WI38 (cell line): ENCODE measurements at regions not wholly inside any gene's neighbourhood (a gene's known extent, or its start where the extent isn't known, plus 50 kb on each side); places are given as distances from the start of the nearest gene placed in this dataset.

Experiments used
- H3K4me3 ChIP-seq: 2 replicates; pipeline ENCODE4 v1.5.1; 2011; ENCODE audit warnings: low read depth, mild to moderate bottlenecking, control low read depth, low read length
- CTCF ChIP-seq: IDR thresholded peaks from 2 replicates; pipeline ENCODE4 v1.5.1; 2012; ENCODE audit warnings: low read depth, mild to moderate bottlenecking, control low read depth, low read length

- TF ChIP-seq CTCF: no peak
Measured at GRCh38 chr16:60304066-60304465, 1570.0 kb upstream of the GOT2 start.

GRCh38 chr16:60302676-60303075, 1568.6 kb upstream of the GOT2 start:
- TF ChIP-seq CTCF: no peak

More at GRCh38 chr16:60304066-60304465, 1570.0 kb upstream of the GOT2 start:
- H3K4me3 ChIP-seq: no peak overlapping the region

GRCh38 chr16:60302261-60302660, 1568.1 kb upstream of the GOT2 start:
- no peak overlapping the region for H3K4me3 ChIP-seq
- no peak for TF ChIP-seq CTCF

More at GRCh38 chr16:60302676-60303075, 1568.6 kb upstream of the GOT2 start:
- no peak overlapping the region for H3K4me3 ChIP-seq

- H3K4me3 ChIP-seq: no peak overlapping the region
- TF ChIP-seq CTCF: no peak
Measured at GRCh38 chr16:60299241-60299776, 1565.2 kb upstream of the GOT2 start.

- H3K4me3 ChIP-seq: no peak overlapping the region
- no peak for TF ChIP-seq CTCF
Measured at GRCh38 chr16:60295451-60295850, 1561.3 kb upstream of the GOT2 start.

- H3K4me3 ChIP-seq: no peak overlapping the region
- TF ChIP-seq CTCF: no peak
Measured at GRCh38 chr16:60285794-60286193, 1551.7 kb upstream of the GOT2 start.

- H3K4me3 ChIP-seq: no peak overlapping the region
- no peak for TF ChIP-seq CTCF
Measured at GRCh38 chr16:60279061-60279665, 1545.0 kb upstream of the GOT2 start.
